ENCODE measurements at regions not wholly inside any gene's neighbourhood (a gene's known extent, or its start where the extent isn't known, plus 50 kb on each side); places are given as distances from the start of the nearest gene placed in this dataset.

DNA sequence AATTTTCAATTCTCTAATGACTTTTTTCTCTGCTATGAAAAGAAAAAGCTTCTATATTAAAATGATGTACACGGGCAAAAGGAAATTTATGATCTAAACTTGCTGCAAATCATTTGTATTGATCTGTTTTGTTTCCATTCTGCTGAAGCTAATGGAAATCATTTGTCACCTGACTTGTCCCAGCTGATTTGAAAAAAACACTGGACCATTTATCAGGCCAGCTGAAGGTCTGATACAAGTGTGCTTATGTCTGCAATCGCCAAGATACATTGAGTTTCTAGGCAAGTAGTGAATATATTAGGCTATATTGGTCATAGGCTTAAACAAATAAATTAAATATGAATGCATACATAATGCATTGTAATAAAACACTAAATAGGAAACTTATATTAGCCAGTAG lies 1309.7 kb downstream of the REEP3 start:
- no peak for TF ChIP-seq POLR2A (IDR thresholded peaks at IDR 0.05; ENCODE audit: low read depth, low read length)
- TF ChIP-seq POLR2AphosphoS5 (IDR thresholded peaks at IDR 0.05; ENCODE audit: low read depth, low read length), result no peak

All from GM12892 (cell line).